K562 (cell line): ENCODE measurements at regions not wholly inside any gene's neighbourhood (a gene's known extent, or its start where the extent isn't known, plus 50 kb on each side); places are given as distances from the start of the nearest gene placed in this dataset.

ENCODE experiments used
- ATAC-seq: fragments of 200-7000 bp; cut with Tn5 transposase; 3 replicates; pipeline ENCODE4 v1.9.1; 2020; ENCODE audit warnings: moderate library complexity
- BruUV-seq: library from RNA; stranded (reverse); fragments of 400-500 nt; replicated peaks from 2 replicates; lab custom pipeline; 2021; lab: Mats Ljungman, UMichigan
- CTCF ChIA-PET: fragments of 300-600 bp; formaldehyde crosslinking; extraction: SDS; loops from one replicate; lab custom pipeline; 2021; ENCODE audit warnings: low intra/inter-chr PET ratio; lab: Yijun Ruan, JAX
- POLR2A ChIA-PET: fragments of 300-600, 350-650 bp; sonication (Branson Sonifier 250); formaldehyde crosslinking; extraction: SDS; loops from one replicate; lab custom pipeline; 2021; ENCODE audit warnings: antibody characterized with exemption, inconsistent platforms; lab: Yijun Ruan, JAX
- DNase-seq, 4 experiments: peaks; one replicate each; pipeline versions ENCODE4 v3.0.0 to v3.0.0-alpha.2; 2011 to 2018; ENCODE audit warnings: low spot score in 3 of 4, mixed read lengths in 3 of 4; ENCODE audit errors: extremely low read depth in 1 of 4
- FAIRE-seq: peaks from 2 replicates; lab custom pipeline; 2011; peaks lifted over from hg19 to GRCh38; lab: Jason Lieb, UNC
- H2AFZ ChIP-seq: 2 replicates; pipeline ENCODE4 v1.6.0; 2011; ENCODE audit warnings: low read depth, low read length, control low read depth, inconsistent platforms
- H3K27ac ChIP-seq: fragments of 200-600 bp; 3 replicates; pipeline ENCODE4 v1.8.0; 2011; ENCODE audit warnings: low read depth, mild to moderate bottlenecking, control low read depth, inconsistent platforms, low read length, moderate library complexity, mixed read lengths; ENCODE audit errors: extremely low read depth
- H3K27me3 ChIP-seq, 2 experiments: fragments of 300-600 bp in 1 of 2; 2 replicates in 1 of 2; 3 replicates in 1 of 2; pipeline versions ENCODE4 v1.6.0 to v1.8.0; 2011; ENCODE audit warnings: inconsistent platforms in 2 of 2, low read length in 2 of 2, mild to moderate bottlenecking in 1 of 2, mixed read lengths in 1 of 2, moderate library complexity in 1 of 2; ENCODE audit not compliant: control insufficient read depth in 2 of 2, insufficient read depth in 2 of 2
- H3K36me3 ChIP-seq: fragments of 300-600 bp; 3 replicates; pipeline ENCODE4 v1.8.0; 2011; ENCODE audit warnings: mild to moderate bottlenecking, low read length, inconsistent platforms; ENCODE audit not compliant: control insufficient read depth, insufficient read depth
- H3K4me1 ChIP-seq, 2 experiments: fragments of 200-600 bp in 1 of 2; replicated peaks in 1 of 2; 2 replicates in 1 of 2; 3 replicates in 1 of 2; pipeline versions ENCODE4 v1.5.1 to v1.8.0; 2011; ENCODE audit warnings: inconsistent platforms in 2 of 2, low read length in 2 of 2, mild to moderate bottlenecking in 1 of 2, mixed read lengths in 1 of 2, moderate library complexity in 1 of 2; ENCODE audit not compliant: control insufficient read depth in 2 of 2, insufficient read depth in 2 of 2
- H3K4me2 ChIP-seq: 2 replicates; pipeline ENCODE4 v1.6.1; 2011; ENCODE audit warnings: low read length, control low read depth, inconsistent platforms, mixed read lengths; ENCODE audit not compliant: insufficient read depth
- H3K4me3 ChIP-seq: fragments of 200-600 bp; sonication (generic), shearing (Covaris generic); 2 replicates; pipeline ENCODE4 v1.5.1; 2016; ENCODE audit warnings: control low read depth, inconsistent platforms
- H3K79me2 ChIP-seq: fragments of 200-600 bp; 3 replicates; pipeline ENCODE4 v1.8.0; 2011; ENCODE audit warnings: low read length, inconsistent platforms; ENCODE audit not compliant: control insufficient read depth, insufficient read depth
- H3K9ac ChIP-seq, 2 experiments: 2 replicates each; pipeline versions ENCODE4 v1.6.0 to v1.6.1; 2011; ENCODE audit warnings: low read depth in 2 of 2, low read length in 2 of 2, control low read depth in 1 of 2, inconsistent platforms in 1 of 2, mild to moderate bottlenecking in 1 of 2, mixed read lengths in 1 of 2; ENCODE audit not compliant: insufficient read depth in 1 of 2
- H3K9me1 ChIP-seq: one replicate; pipeline ENCODE4 v1.6.0; 2011; ENCODE audit warnings: inconsistent platforms, mild to moderate bottlenecking, low read length, moderate library complexity; ENCODE audit not compliant: control insufficient read depth, insufficient read depth
- H3K9me3 ChIP-seq: replicated peaks from 2 replicates; pipeline ENCODE4 v1.5.1; 2011; ENCODE audit warnings: low read depth, low read length, inconsistent platforms; ENCODE audit not compliant: control insufficient read depth, insufficient read depth
- H4K20me1 ChIP-seq: replicated peaks from 2 replicates; pipeline ENCODE4 v1.6.1; 2011; ENCODE audit warnings: low read length, inconsistent platforms, mixed read lengths; ENCODE audit not compliant: control insufficient read depth, insufficient read depth
- CBFA2T2 ChIP-seq: fragments of 450-650 bp; conservative IDR thresholded peaks from 2 replicates; pipeline ENCODE4 v1.6.1; 2017; ENCODE audit warnings: mild to moderate bottlenecking
- CHD1 ChIP-seq: fragments of 200-600 bp; sonication (generic); IDR thresholded peaks from one replicate; pipeline ENCODE4 v1.6.1; 2012; ENCODE audit warnings: mild to moderate bottlenecking, moderate library complexity, low read length, inconsistent platforms
- ESRRA ChIP-seq: fragments of 450-650 bp; IDR thresholded peaks from 2 replicates; pipeline ENCODE4 v1.6.1; 2014; ENCODE audit warnings: low read depth, mild to moderate bottlenecking, moderate library complexity, borderline replicate concordance
- LARP7 ChIP-seq: fragments of 450-650 bp; IDR thresholded peaks from 2 replicates; pipeline ENCODE4 v1.6.1; 2016
- RNF2 ChIP-seq: sonication (generic); IDR thresholded peaks from 2 replicates; pipeline ENCODE4 v1.6.1; 2016
- TAF9B ChIP-seq: fragments of 450-650 bp; IDR thresholded peaks from 2 replicates; pipeline ENCODE4 v1.6.1; 2018; ENCODE audit warnings: mild to moderate bottlenecking; ENCODE audit not compliant: partially characterized antibody
- ZNF165 ChIP-seq: fragments of 250-450 bp; sonication (Bioruptor Pico); IDR thresholded peaks from 2 replicates; pipeline ENCODE4 v1.4.0; 2020; ENCODE audit warnings: borderline replicate concordance
- ZNF436 ChIP-seq: fragments of 250-450, 450-650 bp; sonication (Bioruptor Pico); formaldehyde crosslinking; IDR thresholded peaks from 2 replicates; pipeline ENCODE4 v1.7.0; 2020; ENCODE audit warnings: mild to moderate bottlenecking
- ZNF449 ChIP-seq: fragments of 250-450 bp; sonication (Bioruptor Pico); IDR thresholded peaks from 2 replicates; pipeline ENCODE4 v1.8.0; 2022; ENCODE audit warnings: moderate library complexity, mild to moderate bottlenecking, inconsistent platforms
- ZNF551 ChIP-seq: fragments of 250-450 bp; sonication (Bioruptor Pico); IDR thresholded peaks from 2 replicates; pipeline ENCODE4 v1.5.0; 2021; ENCODE audit warnings: mild to moderate bottlenecking, moderate library complexity
- whole genome bisulfite sequencing: fragments of 100-300 bp; shearing (Covaris generic); methylation state at CpG from one replicate; pipeline ENCODE4 v1.1.6; 2016; ENCODE audit warnings: low coverage, mixed read lengths; ENCODE audit not compliant: insufficient coverage; ENCODE audit errors: missing lambda C conversion rate; 5-methylcytosine and 5-hydroxymethylcytosine counted together
- in situ Hi-C: fragments of 300-500 bp; cut with MboI; formaldehyde crosslinking; loops from 4 replicates; pipeline ENCODE4 v1.15.0; 2018; ENCODE audit warnings: inconsistent platforms, mixed read lengths
- intact Hi-C: fragments of 100-400 bp; cut with micrococcal nuclease; formaldehyde crosslinking; loops from 2 replicates; pipeline ENCODE4 v1.14.2; 2022
- TF ChIP-seq, protein P1 (sequence below), 2 experiments: IDR thresholded peaks in 1 of 2; conservative IDR thresholded peaks in 1 of 2; 2 replicates each; pipeline ENCODE4 v1.6.1; 2016; ENCODE audit warnings: low read depth in 2 of 2, mild to moderate bottlenecking in 1 of 2, missing compliant biosample characterization in 1 of 2, missing genetic modification characterization in 1 of 2, moderate library complexity in 1 of 2
- TF ChIP-seq, protein P2 (sequence below): fragments of 450-650 bp; IDR thresholded peaks from 2 replicates; pipeline ENCODE4 v1.7.0; 2016; ENCODE audit warnings: borderline replicate concordance
- TF ChIP-seq, protein P3 (sequence below): IDR thresholded peaks from 2 replicates; pipeline ENCODE4 v1.6.1; 2011; ENCODE audit warnings: borderline replicate concordance, low read depth, mild to moderate bottlenecking, moderate library complexity, low read length; ENCODE audit not compliant: insufficient read depth, poor library complexity, severe bottlenecking

DNA sequence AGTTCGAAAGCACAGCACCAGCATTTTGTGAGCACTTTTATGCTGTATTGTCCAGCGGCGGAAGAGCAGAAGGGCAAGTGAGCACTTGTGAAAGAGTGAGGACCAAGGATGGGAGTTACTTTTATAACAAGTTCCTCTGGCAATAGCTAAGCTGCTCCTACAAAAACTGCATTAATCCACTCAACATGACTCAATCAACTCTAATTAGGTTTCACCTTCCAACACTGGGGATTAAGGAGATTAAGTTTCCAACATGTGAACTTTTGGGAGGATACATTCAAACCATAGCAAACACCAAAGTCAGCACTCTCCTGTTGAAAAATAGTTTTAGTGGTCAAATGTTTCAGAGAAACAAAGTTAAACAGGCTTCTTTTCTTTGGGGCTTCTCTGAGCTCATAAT, 844.5 kb downstream of the REEP3 start:
- Histone ChIP-seq H3K79me2 (no peaks in the 10 kb centered on the region), H3K9me3 (no peaks in the 10 kb centered on the region), H3K9me1 (no peaks in the 10 kb centered on the region), H3K4me2 (no peak overlapping the region), H2AFZ (peak overlapping the region; percentile 40; the same call in 1 of the 2 replicates), H4K20me1 (no peaks in the 10 kb centered on the region), H3K27me3 (no peaks in the 10 kb centered on the region), H3K4me3 (no peak overlapping the region), H3K9ac (no peak overlapping the region), H3K27ac (no peak overlapping the region), H3K4me1 (no peaks in the 10 kb centered on the region), H3K36me3 (no peaks in the 10 kb centered on the region)
- no peak for TF ChIP-seq LARP7
- no peak for TF ChIP-seq ESRRA
- no peak for TF ChIP-seq CHD1
- TF ChIP-seq, protein P1, sequence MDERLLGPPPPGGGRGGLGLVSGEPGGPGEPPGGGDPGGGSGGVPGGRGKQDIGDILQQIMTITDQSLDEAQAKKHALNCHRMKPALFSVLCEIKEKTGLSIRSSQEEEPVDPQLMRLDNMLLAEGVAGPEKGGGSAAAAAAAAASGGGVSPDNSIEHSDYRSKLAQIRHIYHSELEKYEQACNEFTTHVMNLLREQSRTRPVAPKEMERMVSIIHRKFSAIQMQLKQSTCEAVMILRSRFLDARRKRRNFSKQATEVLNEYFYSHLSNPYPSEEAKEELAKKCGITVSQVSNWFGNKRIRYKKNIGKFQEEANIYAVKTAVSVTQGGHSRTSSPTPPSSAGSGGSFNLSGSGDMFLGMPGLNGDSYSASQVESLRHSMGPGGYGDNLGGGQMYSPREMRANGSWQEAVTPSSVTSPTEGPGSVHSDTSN (CRISPR knock-in tag; IDR thresholded peaks at IDR 0.05; ENCODE audit: low read depth): no peak
- TF ChIP-seq, protein P1 (tag; conservative IDR thresholded peaks at IDR 0.05; ENCODE audit: low read depth): no peak
- TF ChIP-seq, protein P2, sequence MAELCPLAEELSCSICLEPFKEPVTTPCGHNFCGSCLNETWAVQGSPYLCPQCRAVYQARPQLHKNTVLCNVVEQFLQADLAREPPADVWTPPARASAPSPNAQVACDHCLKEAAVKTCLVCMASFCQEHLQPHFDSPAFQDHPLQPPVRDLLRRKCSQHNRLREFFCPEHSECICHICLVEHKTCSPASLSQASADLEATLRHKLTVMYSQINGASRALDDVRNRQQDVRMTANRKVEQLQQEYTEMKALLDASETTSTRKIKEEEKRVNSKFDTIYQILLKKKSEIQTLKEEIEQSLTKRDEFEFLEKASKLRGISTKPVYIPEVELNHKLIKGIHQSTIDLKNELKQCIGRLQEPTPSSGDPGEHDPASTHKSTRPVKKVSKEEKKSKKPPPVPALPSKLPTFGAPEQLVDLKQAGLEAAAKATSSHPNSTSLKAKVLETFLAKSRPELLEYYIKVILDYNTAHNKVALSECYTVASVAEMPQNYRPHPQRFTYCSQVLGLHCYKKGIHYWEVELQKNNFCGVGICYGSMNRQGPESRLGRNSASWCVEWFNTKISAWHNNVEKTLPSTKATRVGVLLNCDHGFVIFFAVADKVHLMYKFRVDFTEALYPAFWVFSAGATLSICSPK: no peak
- TF ChIP-seq, protein P3, sequence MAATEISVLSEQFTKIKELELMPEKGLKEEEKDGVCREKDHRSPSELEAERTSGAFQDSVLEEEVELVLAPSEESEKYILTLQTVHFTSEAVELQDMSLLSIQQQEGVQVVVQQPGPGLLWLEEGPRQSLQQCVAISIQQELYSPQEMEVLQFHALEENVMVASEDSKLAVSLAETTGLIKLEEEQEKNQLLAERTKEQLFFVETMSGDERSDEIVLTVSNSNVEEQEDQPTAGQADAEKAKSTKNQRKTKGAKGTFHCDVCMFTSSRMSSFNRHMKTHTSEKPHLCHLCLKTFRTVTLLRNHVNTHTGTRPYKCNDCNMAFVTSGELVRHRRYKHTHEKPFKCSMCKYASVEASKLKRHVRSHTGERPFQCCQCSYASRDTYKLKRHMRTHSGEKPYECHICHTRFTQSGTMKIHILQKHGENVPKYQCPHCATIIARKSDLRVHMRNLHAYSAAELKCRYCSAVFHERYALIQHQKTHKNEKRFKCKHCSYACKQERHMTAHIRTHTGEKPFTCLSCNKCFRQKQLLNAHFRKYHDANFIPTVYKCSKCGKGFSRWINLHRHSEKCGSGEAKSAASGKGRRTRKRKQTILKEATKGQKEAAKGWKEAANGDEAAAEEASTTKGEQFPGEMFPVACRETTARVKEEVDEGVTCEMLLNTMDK: no peak
- TF ChIP-seq CBFA2T2: no peak
- TF ChIP-seq ZNF449: no peak
- no peak for TF ChIP-seq ZNF551
- TF ChIP-seq ZNF165 (CRISPR knock-in tag): no peak
- no peak for TF ChIP-seq ZNF436 (CRISPR knock-in tag)
- TF ChIP-seq RNF2: no peak
- TF ChIP-seq TAF9B: no peak
- intact Hi-C loops: no loop called here
- ATAC-seq: no peak
- DNase-seq: no peak
- POLR2A ChIA-PET: no interaction called here
- WGBS: 11% methylated on average over 3 of the region's 3 CpGs
- FAIRE-seq: no peak
- BruUV-seq: no TSS peak
- CTCF ChIA-PET: no interaction called here
- in situ Hi-C loops: no loop called here
